NCI-H526 treated with DMSO at 0.1 percent for 48 hours (cell line): ENCODE measurements at regions not wholly inside any gene's neighbourhood (a gene's known extent, or its start where the extent isn't known, plus 50 kb on each side); places are given as distances from the start of the nearest gene placed in this dataset.

Experiments
- DNase-seq: peaks from one replicate; lab custom pipeline; 2025; lab: John Stamatoyannopoulos, UW

GRCh38 chr15:29369261-29369660 lies 99.6 kb upstream of the NSMCE3 start:
- DNase-seq, result no peak

DNA sequence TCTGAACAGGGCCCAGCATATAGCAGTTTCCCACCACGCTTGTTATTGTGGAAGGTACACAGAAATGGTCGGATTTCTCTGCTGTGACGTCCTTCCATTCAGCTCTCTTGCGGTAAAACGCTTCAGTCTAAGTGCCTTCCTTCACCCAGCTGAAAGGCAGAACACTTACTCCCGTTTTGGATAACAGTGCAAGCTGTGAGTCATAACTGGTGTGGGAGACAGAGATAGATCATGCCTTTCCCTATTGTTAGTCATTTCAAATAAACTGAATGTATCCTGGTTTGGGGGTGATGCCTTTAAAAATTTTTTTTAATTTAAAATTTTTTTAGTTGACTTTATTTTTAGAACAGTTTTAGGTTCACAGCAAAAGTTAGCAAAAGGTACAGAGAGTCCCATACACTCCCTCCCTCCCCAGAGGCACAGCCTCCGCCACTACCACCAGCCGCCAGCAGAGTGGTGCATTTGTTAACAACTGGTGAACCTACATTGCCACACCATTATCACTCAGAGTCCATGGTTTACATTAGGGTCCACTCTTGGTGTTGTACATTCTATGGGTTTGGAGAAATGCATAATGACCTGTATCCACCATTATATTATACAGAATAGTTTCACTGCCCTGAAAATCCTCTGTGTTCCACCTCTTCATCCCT lies 94.9 kb upstream of the NSMCE3 start:
- DNase-seq, result no peak

- DNase-seq, result no peak
These were observed 91.9 kb upstream of the NSMCE3 start for GRCh38 chr15:29361560-29361959.

- no peak for DNase-seq
These were observed 90.5 kb upstream of the NSMCE3 start for GRCh38 chr15:29360152-29360551.

- DNase-seq, result no peak
These were observed 87.2 kb upstream of the NSMCE3 start for GRCh38 chr15:29356786-29357185.

DNA sequence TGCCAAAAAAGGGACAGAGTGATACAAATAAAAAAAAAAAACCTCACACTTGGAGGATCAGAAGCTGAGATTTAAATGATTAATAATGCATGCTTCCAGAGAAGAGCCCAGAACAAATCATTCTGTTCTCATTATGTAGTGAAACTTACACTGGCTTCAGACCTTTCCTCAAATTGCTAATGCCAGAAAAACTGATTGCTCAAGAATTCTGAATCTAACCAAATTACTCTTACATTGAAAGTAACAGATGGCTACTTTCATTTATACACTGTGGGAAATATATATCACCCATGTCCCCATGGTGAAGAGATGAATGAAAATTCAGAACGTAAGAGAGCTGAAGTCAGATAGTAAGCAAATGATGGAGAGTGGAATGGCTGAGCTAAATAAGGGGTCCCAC lies 85.9 kb upstream of the NSMCE3 start:
- no peak for DNase-seq

DNA sequence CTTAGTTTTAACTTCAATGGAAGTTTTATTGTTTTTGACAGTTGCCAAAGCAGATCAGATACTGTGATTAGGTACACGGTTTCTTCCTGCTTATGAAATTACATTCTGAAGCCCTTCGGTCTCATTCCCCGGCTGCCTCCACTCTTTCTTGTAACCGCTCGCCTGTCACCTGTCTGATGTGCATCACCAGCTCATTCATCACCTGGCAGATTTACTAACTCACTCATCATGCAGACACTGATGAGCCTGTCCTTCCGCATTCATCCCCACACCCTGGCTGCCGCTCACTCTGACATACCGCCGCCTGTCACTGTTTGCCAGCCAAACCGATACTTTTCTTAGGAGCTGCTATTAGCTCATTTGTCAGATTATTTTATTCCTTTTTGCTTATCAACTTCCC lies 82.8 kb upstream of the NSMCE3 start:
- no peak for DNase-seq

DNA sequence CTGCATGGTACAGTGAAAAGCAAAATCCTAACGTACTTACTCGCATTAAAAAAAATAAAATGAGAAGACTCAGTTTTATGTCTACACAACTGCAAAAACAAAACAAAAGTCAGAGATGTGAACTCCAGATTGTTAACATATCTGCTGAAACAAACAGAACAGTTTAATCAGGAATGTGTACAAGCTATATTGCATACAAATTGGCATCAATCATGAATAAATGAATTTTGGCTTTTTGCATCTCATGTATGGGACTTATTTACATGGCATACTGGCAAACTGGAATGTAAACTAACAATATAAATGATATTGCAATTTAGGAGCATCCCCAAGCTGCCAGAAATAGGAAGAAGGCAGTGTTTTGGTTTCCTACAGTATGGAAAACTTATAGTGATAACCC lies 79.6 kb upstream of the NSMCE3 start:
- DNase-seq, result no peak

DNA sequence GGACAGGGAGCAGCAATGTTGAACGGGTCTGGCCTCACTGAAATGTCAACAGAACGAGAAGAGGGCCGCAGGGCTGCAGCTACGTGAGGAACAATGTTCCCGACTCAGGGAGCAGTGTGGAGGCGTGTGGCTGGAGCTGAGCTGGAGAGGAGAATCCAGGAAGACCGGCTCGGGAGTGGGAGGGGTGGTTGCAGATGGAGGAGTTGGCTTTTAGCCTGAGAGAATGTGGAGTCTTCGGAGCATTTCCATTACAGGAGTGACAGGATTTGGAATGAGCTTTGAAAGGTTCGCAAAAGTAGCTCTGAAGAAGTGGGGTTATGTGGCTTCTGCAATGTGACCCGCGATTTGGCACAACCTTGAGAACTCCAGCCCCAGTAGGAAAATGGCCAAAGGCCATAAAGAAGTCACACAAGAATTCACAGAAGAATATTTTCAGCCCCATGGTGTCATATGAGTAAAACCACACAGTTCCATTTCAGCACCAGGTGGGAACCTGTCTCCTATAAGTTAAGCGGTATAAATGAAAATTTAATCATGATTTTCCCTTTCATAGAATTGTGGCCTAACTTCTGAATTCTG lies 78.8 kb upstream of the NSMCE3 start:
- no peak for DNase-seq

DNA sequence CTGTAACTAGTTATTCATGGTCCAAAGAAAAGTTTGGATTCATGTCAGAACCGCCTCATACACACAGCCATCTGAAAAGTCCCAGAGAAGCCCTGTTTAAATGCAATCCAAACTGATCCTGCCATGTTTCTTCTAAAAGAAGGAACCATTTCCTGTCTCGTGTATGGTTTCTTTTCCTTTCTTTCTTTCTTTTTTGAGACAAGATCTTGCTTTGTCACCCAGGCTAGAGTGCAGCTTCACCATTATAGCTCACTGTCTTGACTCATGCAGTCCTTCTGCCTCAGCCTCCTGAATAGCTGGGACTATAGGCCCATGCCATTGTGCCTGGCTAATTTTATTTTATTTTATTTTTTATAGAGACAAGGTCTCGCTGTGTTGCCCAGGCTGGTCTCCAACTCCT lies 77.4 kb upstream of the NSMCE3 start:
- no peak for DNase-seq

- DNase-seq, result no peak
These were observed 76.2 kb upstream of the NSMCE3 start for GRCh38 chr15:29345549-29346525.

DNA sequence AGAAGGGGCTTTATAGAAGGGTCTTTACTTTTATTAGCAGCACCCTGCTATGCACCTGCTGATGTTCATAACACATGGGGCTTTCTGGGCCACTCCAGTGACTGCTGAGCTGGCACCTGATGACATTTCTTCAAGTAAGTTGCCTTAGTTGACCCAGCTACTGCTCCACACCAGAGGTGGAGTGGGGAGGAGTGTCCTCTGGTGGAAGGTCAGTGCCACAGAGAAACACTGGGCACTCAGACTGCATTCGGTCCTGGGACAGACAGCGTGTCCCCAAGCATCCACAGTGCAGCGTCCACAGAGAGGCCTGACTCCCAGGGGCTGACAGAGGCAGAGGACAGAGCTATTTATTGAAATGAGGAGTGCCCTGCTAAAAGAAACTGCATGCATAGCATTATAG lies 74.9 kb upstream of the NSMCE3 start:
- no peak for DNase-seq

DNA sequence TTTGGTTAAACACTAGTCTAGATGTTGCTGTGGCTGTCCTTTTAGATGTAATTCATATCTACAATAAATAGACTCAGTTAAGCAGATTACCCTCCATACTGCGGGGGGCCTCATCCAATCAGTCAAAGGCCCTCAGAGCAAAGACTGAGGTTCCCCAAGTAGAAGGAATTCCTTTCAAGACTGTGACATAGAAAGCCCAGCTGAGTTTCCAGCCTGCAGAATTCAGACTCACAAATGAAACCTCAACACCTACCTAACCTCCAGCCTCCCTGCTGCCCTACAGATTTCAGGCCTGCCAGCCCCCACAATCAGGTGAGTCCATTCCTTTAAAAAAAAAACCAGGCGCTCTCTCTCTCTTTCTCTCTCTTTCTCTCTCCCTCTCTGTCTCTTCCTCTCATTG lies 73.6 kb upstream of the NSMCE3 start:
- no peak for DNase-seq

- DNase-seq, result no peak
These were observed 72.6 kb upstream of the NSMCE3 start for GRCh38 chr15:29342201-29342600.

- no peak for DNase-seq
These were observed 67.7 kb upstream of the NSMCE3 start for GRCh38 chr15:29337156-29337959.

DNA sequence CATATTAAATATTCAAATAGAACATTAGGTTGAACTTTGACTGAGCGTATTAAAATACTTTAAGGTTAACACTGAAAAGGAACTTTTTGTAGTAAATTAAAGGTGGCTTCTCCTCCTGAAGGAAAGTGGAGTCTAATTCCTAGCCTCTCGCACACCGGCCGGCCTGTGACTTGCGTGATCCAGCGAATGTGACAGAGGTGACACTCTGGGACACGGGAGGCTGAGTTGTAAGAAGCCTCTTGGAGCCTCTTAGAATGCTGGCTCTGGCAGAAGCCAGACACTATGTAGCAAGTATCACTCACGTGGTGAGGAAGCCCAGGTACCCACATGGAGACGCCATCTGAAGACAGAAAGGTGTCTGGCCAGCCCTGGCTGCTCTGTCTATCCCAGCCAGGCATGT lies 64.9 kb upstream of the NSMCE3 start:
- no peak for DNase-seq

DNA sequence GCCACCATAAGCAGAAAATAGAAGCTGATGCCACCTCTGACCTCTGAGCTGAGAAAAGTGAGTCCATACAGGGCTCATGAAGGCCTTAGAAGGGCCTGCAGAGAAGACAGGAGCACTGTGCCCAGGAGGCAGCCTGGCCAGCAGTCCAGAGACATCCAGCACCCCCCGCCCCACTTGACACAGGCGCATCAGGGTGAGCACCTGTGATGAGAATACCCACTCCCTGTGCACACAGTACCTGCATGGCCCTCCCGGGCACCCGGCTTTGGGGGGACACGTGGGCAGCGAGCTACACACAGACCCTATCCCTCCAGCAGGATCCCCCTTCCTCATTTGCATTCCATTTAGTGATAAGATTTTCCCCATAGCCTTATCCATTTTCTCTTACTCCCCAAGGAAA lies 63.6 kb upstream of the NSMCE3 start:
- DNase-seq, result no peak

GRCh38 chr15:29331669-29332068 lies 62.0 kb upstream of the NSMCE3 start:
- DNase-seq, result no peak

DNA sequence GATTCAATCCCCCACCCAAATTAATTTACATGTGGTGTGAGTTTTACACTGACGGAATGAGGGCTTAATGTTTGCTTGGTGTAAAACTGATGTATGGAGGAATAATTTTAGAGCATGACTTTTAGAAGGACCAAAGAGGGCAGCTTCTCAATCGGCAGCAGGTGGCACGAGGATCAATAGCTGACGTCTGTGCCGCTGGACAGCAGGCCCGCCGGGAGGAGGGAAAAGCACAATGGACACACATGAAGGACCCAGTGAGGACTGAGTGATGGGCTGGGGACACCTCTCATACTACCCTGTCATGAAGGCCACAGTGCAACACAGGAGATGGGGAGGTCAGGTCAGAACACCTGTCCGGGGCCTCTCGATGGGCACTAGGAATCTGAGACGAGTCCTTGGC lies 61.4 kb upstream of the NSMCE3 start:
- no peak for DNase-seq

DNA sequence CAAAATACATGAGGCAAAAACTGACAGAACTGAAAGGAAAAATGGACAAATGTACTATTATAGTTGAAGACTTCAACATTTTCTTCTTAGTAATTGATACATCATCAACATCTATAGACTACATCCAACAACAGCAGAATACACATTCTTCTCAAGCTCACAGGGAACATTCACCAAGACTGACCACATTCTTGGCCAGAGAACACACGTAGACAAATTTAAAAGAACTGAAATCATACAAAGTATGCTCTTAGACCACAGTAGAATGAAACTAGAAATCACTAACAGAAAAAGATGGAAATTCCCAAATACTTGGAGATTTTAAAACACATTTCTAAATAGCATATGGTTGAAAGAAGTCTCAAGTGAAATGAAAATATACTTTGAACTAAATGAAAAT lies 55.1 kb upstream of the NSMCE3 start:
- no peak for DNase-seq

DNA sequence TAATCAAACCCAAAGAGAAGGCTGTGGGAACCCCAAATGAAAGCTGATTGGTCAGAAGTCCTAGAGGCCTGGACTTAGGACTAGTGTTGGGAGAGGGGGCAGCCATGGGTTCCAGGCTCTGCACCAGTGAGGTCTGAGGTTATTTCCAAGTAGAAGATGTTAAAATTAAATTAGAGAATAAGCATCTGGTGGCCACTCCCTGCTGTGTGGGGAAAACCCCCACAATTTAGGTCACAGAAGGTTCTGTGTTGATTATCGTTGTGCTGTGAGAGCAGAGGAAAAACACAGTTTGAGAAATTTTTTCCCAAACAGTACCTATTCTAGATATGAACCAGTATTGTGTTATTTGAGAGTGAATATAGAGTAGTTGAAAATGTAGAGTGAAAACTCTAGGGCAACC lies 53.9 kb upstream of the NSMCE3 start:
- no peak for DNase-seq

- DNase-seq, result no peak
These were observed 52.8 kb upstream of the NSMCE3 start for GRCh38 chr15:29322415-29322814.
